ENCODE measurements at regions not wholly inside any gene's neighbourhood (a gene's known extent, or its start where the extent isn't known, plus 50 kb on each side); places are given as distances from the start of the nearest gene placed in this dataset.

GRCh38 chr2:126804347-126804746 is 94.3 kb upstream of the TEX51 start:
- H3K27me3 ChIP-seq (ENCODE audit: control insufficient read depth, insufficient read depth, low read length), result no peaks in the 10 kb centered on the region
- H3K4me1 ChIP-seq (ENCODE audit: control insufficient read depth, insufficient read depth, low read length), result peaks cover 20% of the 10 kb centered on the region
- no peak overlapping the region for H3K27ac ChIP-seq (ENCODE audit: low read depth, low read length)
- H3K9me3 ChIP-seq (ENCODE audit: control insufficient read depth, insufficient read depth, low read depth, low read length), result no peaks in the 10 kb centered on the region; the same call in 1 of the 2 replicates
- no peak overlapping the region for H3K9ac ChIP-seq (ENCODE audit: low read length)
- H3K36me3 ChIP-seq (ENCODE audit: control insufficient read depth, insufficient read depth, low read length), result no peaks in the 10 kb centered on the region
- no peak overlapping the region for H3K4me3 ChIP-seq (ENCODE audit: low read depth, low read length)

- Histone ChIP-seq H3K9ac (ENCODE audit: low read length) (peak overlapping the region; percentile 26), H3K4me1 (ENCODE audit: control insufficient read depth, insufficient read depth, low read length) (peaks cover 16% of the 10 kb centered on the region), H3K4me3 (ENCODE audit: low read depth, low read length) (no peak overlapping the region), H3K27me3 (ENCODE audit: control insufficient read depth, insufficient read depth, low read length) (no peaks in the 10 kb centered on the region), H3K36me3 (ENCODE audit: control insufficient read depth, insufficient read depth, low read length) (no peaks in the 10 kb centered on the region), H3K27ac (ENCODE audit: low read depth, low read length) (no peak overlapping the region; the same call in 1 of the 2 replicates), H3K9me3 (ENCODE audit: control insufficient read depth, insufficient read depth, low read depth, low read length) (no peaks in the 10 kb centered on the region; the same call in 1 of the 2 replicates)
These were observed 89.8 kb upstream of the TEX51 start for GRCh38 chr2:126808929-126809328.

- Histone ChIP-seq H3K4me3 (ENCODE audit: low read depth, low read length) (no peak overlapping the region), H3K27ac (ENCODE audit: low read depth, low read length) (no peak overlapping the region; the same call in 1 of the 2 replicates), H3K4me1 (ENCODE audit: control insufficient read depth, insufficient read depth, low read length) (peaks cover 16% of the 10 kb centered on the region), H3K36me3 (ENCODE audit: control insufficient read depth, insufficient read depth, low read length) (no peaks in the 10 kb centered on the region), H3K27me3 (ENCODE audit: control insufficient read depth, insufficient read depth, low read length) (no peaks in the 10 kb centered on the region), H3K9me3 (ENCODE audit: control insufficient read depth, insufficient read depth, low read depth, low read length) (no peaks in the 10 kb centered on the region; the same call in 1 of the 2 replicates), H3K9ac (ENCODE audit: low read length) (peak overlapping the region; percentile 26)
These were observed 89.3 kb upstream of the TEX51 start for GRCh38 chr2:126809340-126809739.

GRCh38 chr2:126810001-126810400 is 88.7 kb upstream of the TEX51 start:
- H3K9ac ChIP-seq (ENCODE audit: low read length), result no peak overlapping the region
- no peak overlapping the region for H3K4me3 ChIP-seq (ENCODE audit: low read depth, low read length)
- peaks cover 16% of the 10 kb centered on the region for H3K4me1 ChIP-seq (ENCODE audit: control insufficient read depth, insufficient read depth, low read length)
- H3K36me3 ChIP-seq (ENCODE audit: control insufficient read depth, insufficient read depth, low read length), result no peaks in the 10 kb centered on the region
- H3K27ac ChIP-seq (ENCODE audit: low read depth, low read length), result no peak overlapping the region
- H3K27me3 ChIP-seq (ENCODE audit: control insufficient read depth, insufficient read depth, low read length), result no peaks in the 10 kb centered on the region
- no peaks in the 10 kb centered on the region; the same call in 1 of the 2 replicates for H3K9me3 ChIP-seq (ENCODE audit: control insufficient read depth, insufficient read depth, low read depth, low read length)

GRCh38 chr2:126811101-126811500 is 87.6 kb upstream of the TEX51 start:
- Histone ChIP-seq H3K27ac (ENCODE audit: low read depth, low read length) (no peak overlapping the region), H3K9ac (ENCODE audit: low read length) (no peak overlapping the region), H3K27me3 (ENCODE audit: control insufficient read depth, insufficient read depth, low read length) (no peaks in the 10 kb centered on the region), H3K9me3 (ENCODE audit: control insufficient read depth, insufficient read depth, low read depth, low read length) (no peaks in the 10 kb centered on the region; the same call in 1 of the 2 replicates), H3K4me1 (ENCODE audit: control insufficient read depth, insufficient read depth, low read length) (peaks cover 16% of the 10 kb centered on the region), H3K4me3 (ENCODE audit: low read depth, low read length) (no peak overlapping the region), H3K36me3 (ENCODE audit: control insufficient read depth, insufficient read depth, low read length) (no peaks in the 10 kb centered on the region)

GRCh38 chr2:126817172-126817571 is 81.5 kb upstream of the TEX51 start:
- H3K27ac ChIP-seq (ENCODE audit: low read depth, low read length), result no peak overlapping the region
- no peaks in the 10 kb centered on the region; the same call in 1 of the 2 replicates for H3K9me3 ChIP-seq (ENCODE audit: control insufficient read depth, insufficient read depth, low read depth, low read length)
- no peaks in the 10 kb centered on the region for H3K36me3 ChIP-seq (ENCODE audit: control insufficient read depth, insufficient read depth, low read length)
- H3K4me1 ChIP-seq (ENCODE audit: control insufficient read depth, insufficient read depth, low read length), result no peaks in the 10 kb centered on the region
- no peak overlapping the region for H3K4me3 ChIP-seq (ENCODE audit: low read depth, low read length)
- no peak overlapping the region for H3K9ac ChIP-seq (ENCODE audit: low read length)
- no peaks in the 10 kb centered on the region for H3K27me3 ChIP-seq (ENCODE audit: control insufficient read depth, insufficient read depth, low read length)

GRCh38 chr2:126822115-126822514 is 76.6 kb upstream of the TEX51 start:
- no peaks in the 10 kb centered on the region for H3K27me3 ChIP-seq (ENCODE audit: control insufficient read depth, insufficient read depth, low read length)
- H3K36me3 ChIP-seq (ENCODE audit: control insufficient read depth, insufficient read depth, low read length), result no peaks in the 10 kb centered on the region
- no peak overlapping the region for H3K9ac ChIP-seq (ENCODE audit: low read length)
- no peak overlapping the region for H3K27ac ChIP-seq (ENCODE audit: low read depth, low read length)
- no peaks in the 10 kb centered on the region; the same call in 1 of the 2 replicates for H3K9me3 ChIP-seq (ENCODE audit: control insufficient read depth, insufficient read depth, low read depth, low read length)
- H3K4me3 ChIP-seq (ENCODE audit: low read depth, low read length), result no peak overlapping the region
- peaks cover 4% of the 10 kb centered on the region; the same call in 1 of the 2 replicates for H3K4me1 ChIP-seq (ENCODE audit: control insufficient read depth, insufficient read depth, low read length)

- H3K4me1 ChIP-seq (ENCODE audit: control insufficient read depth, insufficient read depth, low read length), result peaks cover 11% of the 10 kb centered on the region
- no peak overlapping the region for H3K4me3 ChIP-seq (ENCODE audit: low read depth, low read length)
- no peak overlapping the region for H3K27ac ChIP-seq (ENCODE audit: low read depth, low read length)
- no peaks in the 10 kb centered on the region for H3K9me3 ChIP-seq (ENCODE audit: control insufficient read depth, insufficient read depth, low read depth, low read length)
- no peaks in the 10 kb centered on the region for H3K27me3 ChIP-seq (ENCODE audit: control insufficient read depth, insufficient read depth, low read length)
- H3K36me3 ChIP-seq (ENCODE audit: control insufficient read depth, insufficient read depth, low read length), result no peaks in the 10 kb centered on the region
- H3K9ac ChIP-seq (ENCODE audit: low read length), result no peak overlapping the region
These were observed 75.8 kb upstream of the TEX51 start for GRCh38 chr2:126822921-126823320.

GRCh38 chr2:126823951-126824350 is 74.7 kb upstream of the TEX51 start:
- Histone ChIP-seq H3K4me3 (ENCODE audit: low read depth, low read length) (no peak overlapping the region), H3K9me3 (ENCODE audit: control insufficient read depth, insufficient read depth, low read depth, low read length) (no peaks in the 10 kb centered on the region), H3K27ac (ENCODE audit: low read depth, low read length) (no peak overlapping the region), H3K36me3 (ENCODE audit: control insufficient read depth, insufficient read depth, low read length) (no peaks in the 10 kb centered on the region), H3K4me1 (ENCODE audit: control insufficient read depth, insufficient read depth, low read length) (peaks cover 12% of the 10 kb centered on the region), H3K27me3 (ENCODE audit: control insufficient read depth, insufficient read depth, low read length) (no peaks in the 10 kb centered on the region), H3K9ac (ENCODE audit: low read length) (no peak overlapping the region)

- H3K9ac ChIP-seq (ENCODE audit: low read length), result no peak overlapping the region
- no peaks in the 10 kb centered on the region for H3K27me3 ChIP-seq (ENCODE audit: control insufficient read depth, insufficient read depth, low read length)
- H3K36me3 ChIP-seq (ENCODE audit: control insufficient read depth, insufficient read depth, low read length), result no peaks in the 10 kb centered on the region
- H3K4me1 ChIP-seq (ENCODE audit: control insufficient read depth, insufficient read depth, low read length), result peaks cover 12% of the 10 kb centered on the region
- no peak overlapping the region for H3K27ac ChIP-seq (ENCODE audit: low read depth, low read length)
- H3K9me3 ChIP-seq (ENCODE audit: control insufficient read depth, insufficient read depth, low read depth, low read length), result no peaks in the 10 kb centered on the region
- no peak overlapping the region for H3K4me3 ChIP-seq (ENCODE audit: low read depth, low read length)
These were observed 74.0 kb upstream of the TEX51 start for GRCh38 chr2:126824663-126825062.

- H3K36me3 ChIP-seq (ENCODE audit: control insufficient read depth, insufficient read depth, low read length), result no peaks in the 10 kb centered on the region
- H3K27ac ChIP-seq (ENCODE audit: low read depth, low read length), result no peak overlapping the region
- no peak overlapping the region for H3K9ac ChIP-seq (ENCODE audit: low read length)
- no peaks in the 10 kb centered on the region for H3K9me3 ChIP-seq (ENCODE audit: control insufficient read depth, insufficient read depth, low read depth, low read length)
- H3K4me1 ChIP-seq (ENCODE audit: control insufficient read depth, insufficient read depth, low read length), result peaks cover 12% of the 10 kb centered on the region
- no peak overlapping the region for H3K4me3 ChIP-seq (ENCODE audit: low read depth, low read length)
- H3K27me3 ChIP-seq (ENCODE audit: control insufficient read depth, insufficient read depth, low read length), result no peaks in the 10 kb centered on the region
These were observed 73.4 kb upstream of the TEX51 start for GRCh38 chr2:126825316-126825715.

GRCh38 chr2:126826491-126826890 is 72.2 kb upstream of the TEX51 start:
- Histone ChIP-seq H3K9ac (ENCODE audit: low read length) (no peak overlapping the region), H3K27me3 (ENCODE audit: control insufficient read depth, insufficient read depth, low read length) (no peaks in the 10 kb centered on the region), H3K27ac (ENCODE audit: low read depth, low read length) (no peak overlapping the region), H3K4me1 (ENCODE audit: control insufficient read depth, insufficient read depth, low read length) (peaks cover 17% of the 10 kb centered on the region), H3K36me3 (ENCODE audit: control insufficient read depth, insufficient read depth, low read length) (no peaks in the 10 kb centered on the region), H3K9me3 (ENCODE audit: control insufficient read depth, insufficient read depth, low read depth, low read length) (no peaks in the 10 kb centered on the region), H3K4me3 (ENCODE audit: low read depth, low read length) (no peak overlapping the region)
